ENCODE measurements at regions not wholly inside any gene's neighbourhood (a gene's known extent, or its start where the extent isn't known, plus 50 kb on each side); places are given as distances from the start of the nearest gene placed in this dataset.

DNA sequence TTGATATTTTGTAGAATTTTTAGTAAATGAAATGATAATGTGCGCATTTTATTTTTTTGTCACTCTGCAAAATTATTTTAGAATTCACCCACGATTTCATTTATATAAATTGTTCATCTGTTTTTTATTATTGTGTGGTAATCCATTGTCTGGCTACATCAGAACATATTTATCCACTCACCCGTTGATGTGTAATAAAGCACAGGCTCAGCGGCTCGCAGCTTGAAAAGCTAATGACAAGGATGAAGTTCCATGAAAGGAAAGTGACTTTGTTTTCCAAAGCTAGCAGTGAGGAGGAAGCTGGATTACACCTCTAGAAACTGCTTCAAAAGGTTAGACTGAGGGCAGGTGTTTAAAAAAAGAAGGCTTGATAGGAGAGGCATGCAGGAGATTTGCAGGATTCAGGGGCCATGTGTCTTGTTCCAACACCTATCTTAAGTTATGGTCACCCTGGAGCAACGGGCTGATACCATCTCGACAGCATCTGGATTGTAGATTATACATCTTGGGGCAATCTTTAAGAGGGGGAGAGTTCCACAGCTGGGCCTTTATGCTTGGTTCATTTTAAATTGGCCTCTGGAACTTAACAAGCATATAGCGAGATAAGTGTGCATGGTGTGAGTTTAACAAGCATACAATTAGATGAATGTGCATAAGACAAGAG, 194.1 kb downstream of the TMTC3 start:
- ATAC-seq (no peak), DNase-seq (no peak)
- intact Hi-C loops (cut with DNase I, micrococcal nuclease) = no loop called here
- Histone ChIP-seq H3K4me1 (ENCODE audit: low read depth) (no peaks in the 10 kb centered on the region), H3K4me3 (no peak overlapping the region), H3K36me3 (ENCODE audit: low read depth) (no peaks in the 10 kb centered on the region), H3K9me3 (no peaks in the 10 kb centered on the region)
- TF ChIP-seq, protein P1, sequence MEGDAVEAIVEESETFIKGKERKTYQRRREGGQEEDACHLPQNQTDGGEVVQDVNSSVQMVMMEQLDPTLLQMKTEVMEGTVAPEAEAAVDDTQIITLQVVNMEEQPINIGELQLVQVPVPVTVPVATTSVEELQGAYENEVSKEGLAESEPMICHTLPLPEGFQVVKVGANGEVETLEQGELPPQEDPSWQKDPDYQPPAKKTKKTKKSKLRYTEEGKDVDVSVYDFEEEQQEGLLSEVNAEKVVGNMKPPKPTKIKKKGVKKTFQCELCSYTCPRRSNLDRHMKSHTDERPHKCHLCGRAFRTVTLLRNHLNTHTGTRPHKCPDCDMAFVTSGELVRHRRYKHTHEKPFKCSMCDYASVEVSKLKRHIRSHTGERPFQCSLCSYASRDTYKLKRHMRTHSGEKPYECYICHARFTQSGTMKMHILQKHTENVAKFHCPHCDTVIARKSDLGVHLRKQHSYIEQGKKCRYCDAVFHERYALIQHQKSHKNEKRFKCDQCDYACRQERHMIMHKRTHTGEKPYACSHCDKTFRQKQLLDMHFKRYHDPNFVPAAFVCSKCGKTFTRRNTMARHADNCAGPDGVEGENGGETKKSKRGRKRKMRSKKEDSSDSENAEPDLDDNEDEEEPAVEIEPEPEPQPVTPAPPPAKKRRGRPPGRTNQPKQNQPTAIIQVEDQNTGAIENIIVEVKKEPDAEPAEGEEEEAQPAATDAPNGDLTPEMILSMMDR (IDR thresholded peaks at IDR 0.05) = no peak

DNA sequence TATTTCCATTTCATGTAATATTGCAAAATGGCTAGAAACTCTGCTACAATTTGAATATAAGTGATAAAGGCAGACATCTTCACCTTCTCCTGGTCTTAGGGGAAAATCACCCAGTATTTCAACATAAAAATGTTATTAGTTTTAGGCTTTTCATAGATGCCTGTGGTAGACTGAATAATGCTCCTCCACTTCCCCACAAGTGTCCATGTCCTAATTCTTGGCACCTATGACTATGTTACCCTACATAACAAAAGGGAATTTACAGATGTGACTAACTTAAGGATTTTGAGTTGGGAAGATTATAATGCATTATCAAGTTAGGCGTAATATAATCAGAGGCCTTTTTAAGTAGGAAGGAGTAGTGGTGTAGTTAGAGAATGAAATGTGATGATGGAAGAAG, 196.4 kb downstream of the TMTC3 start:
- Histone ChIP-seq H3K9me3 (no peaks in the 10 kb centered on the region), H3K4me1 (ENCODE audit: low read depth) (no peaks in the 10 kb centered on the region), H3K36me3 (ENCODE audit: low read depth) (no peaks in the 10 kb centered on the region), H3K4me3 (no peak overlapping the region)
- intact Hi-C loops (cut with DNase I, micrococcal nuclease) = no loop called here
- TF ChIP-seq, protein P1 (IDR thresholded peaks at IDR 0.05) = no peak
- ATAC-seq = no peak
- no peak for DNase-seq

DNA sequence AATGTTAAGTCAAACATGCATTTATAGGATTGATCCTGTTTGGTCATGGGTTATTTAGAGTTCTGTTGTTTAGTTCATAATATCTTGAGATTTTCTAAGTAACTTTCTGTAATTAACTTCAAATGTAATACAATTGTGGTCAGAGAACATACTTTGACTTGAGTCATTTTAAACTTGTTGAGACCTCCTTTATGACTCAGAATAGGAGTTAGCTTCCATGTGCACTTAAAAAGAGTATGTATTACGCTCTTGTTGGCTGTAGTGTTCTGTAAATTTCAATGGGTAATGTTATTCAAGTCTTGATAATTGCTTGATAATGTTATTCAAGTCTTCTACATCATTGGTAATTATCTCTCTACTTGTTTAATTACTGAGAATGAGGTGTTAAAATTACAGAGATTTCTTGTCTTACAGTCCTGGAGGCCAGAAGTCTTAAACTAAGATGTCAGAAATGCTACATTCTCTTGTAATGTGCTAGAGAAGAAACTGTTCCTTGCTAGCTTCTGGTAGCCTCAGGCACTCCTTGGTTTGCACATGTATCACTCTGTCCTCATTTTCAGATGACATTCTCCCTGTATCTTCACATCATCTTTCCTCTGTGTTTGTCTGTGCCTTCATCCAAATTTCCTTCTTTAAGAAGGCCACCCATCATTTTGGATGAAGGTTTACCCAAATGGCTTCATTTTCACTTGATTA, 197.3 kb downstream of the TMTC3 start:
- no peak for ATAC-seq
- H3K4me3 ChIP-seq = no peak overlapping the region
- no peaks in the 10 kb centered on the region for H3K9me3 ChIP-seq
- intact Hi-C loops (cut with DNase I, micrococcal nuclease) = no loop called here
- DNase-seq = no peak
- TF ChIP-seq, protein P1 (IDR thresholded peaks at IDR 0.05) = no peak
- H3K36me3 ChIP-seq (ENCODE audit: low read depth) = no peaks in the 10 kb centered on the region
- no peaks in the 10 kb centered on the region for H3K4me1 ChIP-seq (ENCODE audit: low read depth)

DNA sequence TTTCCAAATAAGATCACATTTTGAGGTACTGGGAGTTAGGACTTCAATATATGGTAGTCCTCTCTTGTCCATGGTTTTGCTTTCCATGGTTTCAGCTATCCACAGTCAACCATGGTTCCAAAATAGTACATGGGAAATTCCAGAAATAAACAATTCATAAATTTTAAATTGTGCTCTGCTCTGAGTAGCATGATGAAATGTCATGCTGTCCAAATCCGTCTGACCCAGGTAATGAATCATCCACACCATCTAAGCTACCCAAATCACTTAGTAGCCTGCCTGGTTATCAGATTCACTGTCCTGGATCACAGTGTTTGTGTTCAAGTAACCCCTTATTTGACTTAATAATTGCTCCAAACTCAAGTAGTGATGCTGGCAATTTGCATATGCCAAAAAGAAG, 197.9 kb downstream of the TMTC3 start:
- TF ChIP-seq, protein P1 (IDR thresholded peaks at IDR 0.05) = no peak
- no peak for DNase-seq
- no peak overlapping the region for H3K4me3 ChIP-seq
- H3K4me1 ChIP-seq (ENCODE audit: low read depth) = no peaks in the 10 kb centered on the region
- intact Hi-C loops (cut with DNase I, micrococcal nuclease) = no loop called here
- no peak for ATAC-seq
- no peaks in the 10 kb centered on the region for H3K36me3 ChIP-seq (ENCODE audit: low read depth)
- H3K9me3 ChIP-seq = no peaks in the 10 kb centered on the region

DNA sequence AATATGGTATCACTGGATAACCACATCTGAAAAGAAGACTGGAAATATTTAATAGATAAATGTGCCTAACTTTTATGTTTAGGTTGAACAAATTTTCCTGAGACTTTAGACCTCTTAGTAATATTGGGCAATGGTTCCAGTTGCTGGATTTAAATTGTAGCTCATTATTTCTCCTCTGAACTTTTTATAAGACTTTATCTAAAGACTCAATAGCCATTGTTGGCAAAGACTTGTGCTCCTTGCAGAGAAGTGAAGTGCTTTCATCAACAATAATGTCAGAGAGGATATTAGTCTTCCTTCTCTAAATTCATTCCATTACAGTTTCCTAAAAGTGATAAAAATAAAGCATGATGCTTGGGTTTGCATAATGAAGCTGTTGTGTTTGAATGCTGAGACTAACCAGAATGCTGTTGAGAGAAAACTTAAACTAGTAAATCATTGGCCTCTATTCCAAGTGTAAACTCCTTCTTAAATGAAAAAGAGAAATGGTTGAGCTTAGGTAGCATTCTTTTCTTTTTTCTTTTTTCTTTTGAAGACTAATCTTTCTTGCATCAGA, 200.2 kb downstream of the TMTC3 start:
- DNase-seq (no peak), ATAC-seq (no peak)
- Histone ChIP-seq H3K9me3 (no peaks in the 10 kb centered on the region), H3K4me1 (ENCODE audit: low read depth) (no peaks in the 10 kb centered on the region), H3K4me3 (no peak overlapping the region), H3K36me3 (ENCODE audit: low read depth) (no peaks in the 10 kb centered on the region)
- intact Hi-C loops (cut with DNase I, micrococcal nuclease) = no loop called here
- TF ChIP-seq, protein P1 (IDR thresholded peaks at IDR 0.05) = no peak
